SU-DHL-6 (cell line): ENCODE measurements at regions not wholly inside any gene's neighbourhood (a gene's known extent, or its start where the extent isn't known, plus 50 kb on each side); places are given as distances from the start of the nearest gene placed in this dataset.

Source experiments
- H2AFZ ChIP-seq: fragments of 200-600 bp; sonication (generic); 2 replicates; pipeline ENCODE4 v1.6.1; 2014; ENCODE audit warnings: low read depth, mild to moderate bottlenecking, moderate library complexity, mixed read lengths, antibody characterized with exemption, low read length; ENCODE audit not compliant: severe bottlenecking
- H3F3A ChIP-seq: fragments of 200-600 bp; shearing (Covaris generic); 2 replicates; pipeline ENCODE4 v1.6.0; 2016; ENCODE audit warnings: antibody characterized with exemption, mild to moderate bottlenecking; ENCODE audit not compliant: insufficient read depth
- H3K27ac ChIP-seq: fragments of 200-600 bp; sonication (generic); 2 replicates; pipeline ENCODE4 v1.5.1; 2016; ENCODE audit warnings: low read depth, mild to moderate bottlenecking, low read length, moderate library complexity, mixed read lengths
- H3K27me3 ChIP-seq: fragments of 200-600 bp; sonication (generic), shearing (Covaris generic); 2 replicates; pipeline ENCODE4 v1.6.0; 2014; ENCODE audit warnings: mild to moderate bottlenecking, low read length
- H3K36me3 ChIP-seq: fragments of 200-600 bp; sonication (generic); 2 replicates; pipeline ENCODE4 v1.6.1; 2014; ENCODE audit warnings: mild to moderate bottlenecking, low read length, mixed read lengths
- H3K4me2 ChIP-seq: fragments of 300-600, 200-600 bp; shearing (Covaris generic), sonication (generic); 2 replicates; pipeline ENCODE4 v1.6.0; 2014; ENCODE audit warnings: low read length, low read depth, mild to moderate bottlenecking; ENCODE audit not compliant: poor library complexity, severe bottlenecking
- H3K4me3 ChIP-seq: fragments of 200-600 bp; sonication (generic); 2 replicates; pipeline ENCODE4 v1.5.1; 2014; ENCODE audit warnings: antibody characterized with exemption, low read length, mild to moderate bottlenecking, mixed read lengths; ENCODE audit not compliant: insufficient read depth, poor library complexity, severe bottlenecking
- H3K79me2 ChIP-seq: fragments of 200-600 bp; sonication (generic); 2 replicates; pipeline ENCODE4 v1.6.1; 2014; ENCODE audit warnings: mild to moderate bottlenecking, low read length, moderate library complexity; ENCODE audit not compliant: insufficient read depth
- H3K9ac ChIP-seq: fragments of 200-600 bp; sonication (generic); 2 replicates; pipeline ENCODE4 v1.7.0; 2014; ENCODE audit warnings: mild to moderate bottlenecking, low read length
- H3K9me2 ChIP-seq: fragments of 200-600 bp; sonication (generic); replicated peaks from 2 replicates; pipeline ENCODE4 v1.6.1; 2014; ENCODE audit warnings: low read length; ENCODE audit not compliant: insufficient read depth
- H3K9me3 ChIP-seq: fragments of 200-600 bp; sonication (generic); 2 replicates; pipeline ENCODE4 v1.6.1; 2014; ENCODE audit warnings: low read length, mixed read lengths; ENCODE audit not compliant: insufficient read depth
- H4K20me1 ChIP-seq: fragments of 200-600 bp; sonication (generic); 2 replicates; pipeline ENCODE4 v1.6.1; 2014; ENCODE audit warnings: low read depth, mild to moderate bottlenecking, antibody characterized with exemption, low read length, moderate library complexity, mixed read lengths
- EZH2phosphoT487 ChIP-seq: fragments of 200-600 bp; sonication (generic), shearing (Covaris generic); conservative IDR thresholded peaks from 2 replicates; pipeline ENCODE4 v1.6.1; 2018; ENCODE audit warnings: mild to moderate bottlenecking, antibody characterized with exemption, low read length, moderate library complexity, mixed read lengths
- TF ChIP-seq, protein P1 (sequence below): fragments of 200-600 bp; sonication (generic); IDR thresholded peaks from one replicate; pipeline ENCODE4 v1.5.1; 2017; ENCODE audit warnings: antibody characterized with exemption, mild to moderate bottlenecking, low read length, moderate library complexity; ENCODE audit not compliant: insufficient read depth, poor library complexity, severe bottlenecking

DNA sequence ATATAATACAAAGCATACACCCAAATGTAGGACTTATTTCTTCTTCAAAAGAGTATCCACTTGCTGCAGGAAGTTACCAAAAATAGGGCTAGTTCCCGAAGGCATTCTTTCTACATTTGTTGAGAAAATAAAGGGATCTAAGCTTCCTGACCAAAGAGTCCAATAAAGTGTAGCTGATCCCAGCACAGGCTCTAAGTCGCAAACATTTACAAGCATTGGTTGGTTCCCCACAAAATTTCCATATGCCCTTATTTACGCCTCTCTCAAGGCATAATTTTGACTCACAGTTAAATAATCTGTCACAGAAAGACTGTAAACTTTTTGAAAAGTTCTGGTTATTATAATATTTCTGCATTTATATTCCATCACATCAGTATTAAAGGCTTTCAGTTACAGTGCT lies 1520.1 kb upstream of the ZEB2 start:
- no peaks in the 10 kb centered on the region for H3K9me3 ChIP-seq

DNA sequence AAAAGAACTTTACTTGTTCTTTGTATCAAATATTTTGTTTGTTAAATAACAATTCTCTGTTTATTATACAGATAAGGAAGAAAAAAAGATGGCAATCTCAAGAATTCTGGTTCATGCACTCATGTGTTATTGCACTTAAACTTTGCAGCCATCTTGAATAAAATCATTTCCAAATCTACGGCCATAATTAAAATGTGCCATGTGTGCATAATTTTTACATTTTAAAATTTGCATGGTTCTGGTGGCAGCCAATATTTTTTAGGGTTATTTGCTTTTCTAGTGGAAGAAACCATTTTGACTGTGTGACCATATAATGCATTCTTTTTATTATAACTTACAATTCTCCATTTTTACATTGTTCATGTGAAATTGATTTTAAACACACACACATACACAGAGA lies 1518.1 kb upstream of the ZEB2 start:
- Histone ChIP-seq H3K4me3 (no peak overlapping the region), H2AFZ (no peak overlapping the region), H3K27ac (no peak overlapping the region), H3K4me2 (no peak overlapping the region), H3K27me3 (no peaks in the 10 kb centered on the region), H3K79me2 (no peaks in the 10 kb centered on the region), H3K9me3 (no peaks in the 10 kb centered on the region), H3K9ac (no peak overlapping the region), H3F3A (no peaks in the 10 kb centered on the region), H3K9me2 (no peaks in the 10 kb centered on the region), H3K36me3 (no peaks in the 10 kb centered on the region), H4K20me1 (no peaks in the 10 kb centered on the region)
- TF ChIP-seq, protein P1, sequence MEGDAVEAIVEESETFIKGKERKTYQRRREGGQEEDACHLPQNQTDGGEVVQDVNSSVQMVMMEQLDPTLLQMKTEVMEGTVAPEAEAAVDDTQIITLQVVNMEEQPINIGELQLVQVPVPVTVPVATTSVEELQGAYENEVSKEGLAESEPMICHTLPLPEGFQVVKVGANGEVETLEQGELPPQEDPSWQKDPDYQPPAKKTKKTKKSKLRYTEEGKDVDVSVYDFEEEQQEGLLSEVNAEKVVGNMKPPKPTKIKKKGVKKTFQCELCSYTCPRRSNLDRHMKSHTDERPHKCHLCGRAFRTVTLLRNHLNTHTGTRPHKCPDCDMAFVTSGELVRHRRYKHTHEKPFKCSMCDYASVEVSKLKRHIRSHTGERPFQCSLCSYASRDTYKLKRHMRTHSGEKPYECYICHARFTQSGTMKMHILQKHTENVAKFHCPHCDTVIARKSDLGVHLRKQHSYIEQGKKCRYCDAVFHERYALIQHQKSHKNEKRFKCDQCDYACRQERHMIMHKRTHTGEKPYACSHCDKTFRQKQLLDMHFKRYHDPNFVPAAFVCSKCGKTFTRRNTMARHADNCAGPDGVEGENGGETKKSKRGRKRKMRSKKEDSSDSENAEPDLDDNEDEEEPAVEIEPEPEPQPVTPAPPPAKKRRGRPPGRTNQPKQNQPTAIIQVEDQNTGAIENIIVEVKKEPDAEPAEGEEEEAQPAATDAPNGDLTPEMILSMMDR: no peak
- no peak for TF ChIP-seq EZH2phosphoT487

More for the DNA sequence above, 1520.1 kb upstream of the ZEB2 start:
- H3K27me3 ChIP-seq: no peaks in the 10 kb centered on the region
- no peak overlapping the region for H3K4me3 ChIP-seq
- no peaks in the 10 kb centered on the region for H3F3A ChIP-seq
- no peak overlapping the region for H3K4me2 ChIP-seq
- H2AFZ ChIP-seq: no peak overlapping the region
- no peaks in the 10 kb centered on the region for H3K9me2 ChIP-seq
- H3K9ac ChIP-seq: no peak overlapping the region
- H3K27ac ChIP-seq: no peak overlapping the region
- H3K79me2 ChIP-seq: no peaks in the 10 kb centered on the region
- H3K36me3 ChIP-seq: no peaks in the 10 kb centered on the region
- TF ChIP-seq EZH2phosphoT487: no peak
- TF ChIP-seq, protein P1: no peak
- no peaks in the 10 kb centered on the region for H4K20me1 ChIP-seq

DNA sequence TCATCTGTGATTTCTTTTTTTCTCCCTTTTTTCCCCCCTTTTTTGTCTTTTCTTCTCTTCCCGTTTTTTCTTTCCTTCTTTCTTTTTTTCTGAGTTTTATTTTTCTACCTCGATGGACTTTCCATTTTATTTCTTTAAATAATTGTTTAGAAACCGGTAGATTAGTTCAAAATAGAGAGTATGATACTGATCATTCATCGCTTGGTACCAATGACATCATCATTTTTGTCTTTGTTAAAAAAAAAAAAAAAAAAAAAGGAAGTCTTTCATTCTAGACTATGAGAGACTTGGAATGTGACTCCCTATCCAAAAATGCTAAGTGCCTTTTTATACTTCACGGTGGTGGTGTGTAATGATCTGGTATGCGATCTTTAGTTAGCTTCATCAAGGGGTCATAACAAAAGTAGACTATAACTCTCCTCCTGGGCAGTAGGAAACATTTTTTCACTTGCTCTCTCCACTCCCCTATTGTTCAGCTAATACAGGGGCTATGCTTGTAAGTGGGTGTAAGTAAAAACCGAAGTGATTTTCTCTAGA lies 1517.5 kb upstream of the ZEB2 start:
- no peak overlapping the region for H3K9ac ChIP-seq
- TF ChIP-seq EZH2phosphoT487: no peak
- TF ChIP-seq, protein P1: no peak

More for the DNA sequence above, 1517.5 kb upstream of the ZEB2 start:
- no peaks in the 10 kb centered on the region for H3K36me3 ChIP-seq
- no peaks in the 10 kb centered on the region for H3K27me3 ChIP-seq
- H3K27ac ChIP-seq: no peak overlapping the region
- H3K9me2 ChIP-seq: no peaks in the 10 kb centered on the region
- H2AFZ ChIP-seq: no peak overlapping the region
- no peaks in the 10 kb centered on the region for H3K9me3 ChIP-seq
- no peaks in the 10 kb centered on the region for H4K20me1 ChIP-seq
- H3K4me2 ChIP-seq: no peak overlapping the region
- no peaks in the 10 kb centered on the region for H3F3A ChIP-seq
- H3K4me3 ChIP-seq: no peak overlapping the region
- no peaks in the 10 kb centered on the region for H3K79me2 ChIP-seq
